ENCODE measurements at regions not wholly inside any gene's neighbourhood (a gene's known extent, or its start where the extent isn't known, plus 50 kb on each side); places are given as distances from the start of the nearest gene placed in this dataset.

DNA sequence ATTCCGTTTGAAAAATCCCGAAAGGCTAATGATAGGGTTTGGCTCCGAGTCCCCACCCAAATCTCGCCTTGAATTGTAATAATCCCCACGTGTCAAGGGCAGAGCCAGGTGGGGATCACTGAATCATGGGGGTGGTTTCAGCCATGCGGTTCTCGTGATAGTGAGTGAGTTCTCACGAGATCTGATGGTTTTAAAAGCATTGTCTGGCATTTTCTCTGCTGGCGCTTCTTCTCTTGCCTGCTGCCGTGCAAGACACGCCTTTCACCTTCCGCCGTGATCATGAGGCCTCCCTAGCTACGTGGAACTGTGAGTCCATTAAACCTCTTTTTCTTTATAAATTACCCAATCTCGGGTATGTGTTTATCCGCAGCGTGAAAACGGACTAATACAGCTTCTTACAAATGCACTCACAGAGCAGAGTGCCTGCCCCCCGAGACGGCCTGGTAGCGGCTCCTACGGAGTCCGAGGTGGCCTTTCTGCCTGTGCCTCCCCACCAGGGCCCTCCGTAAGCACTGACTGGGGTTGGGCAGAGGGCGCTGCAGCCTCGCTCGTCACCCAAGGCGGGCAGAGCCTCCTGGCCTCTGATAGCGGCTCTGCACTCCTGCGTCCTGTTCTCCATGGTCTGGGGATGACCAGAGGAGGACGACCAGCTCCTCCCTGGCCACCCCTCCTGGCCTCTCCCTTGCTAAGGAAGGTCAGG lies 131.7 kb downstream of the FOXL1 start:
- TF ChIP-seq EZH2 (IDR thresholded peaks at IDR 0.05; ENCODE audit: insufficient read depth, poor library complexity, severe bottlenecking) (no peak), EZH2phosphoT487 (IDR thresholded peaks at IDR 0.05; ENCODE audit: insufficient read depth, low read depth) (no peak)

Measured in GM23248 (cell line).